Activated T-cell treated with anti-CD3 and anti-CD28 coated beads for 1 hour (primary cell): ENCODE measurements at regions not wholly inside any gene's neighbourhood (a gene's known extent, or its start where the extent isn't known, plus 50 kb on each side); places are given as distances from the start of the nearest gene placed in this dataset.

Experiments
- DNase-seq: peaks from one replicate; pipeline ENCODE4 v3.0.0-alpha.2; 2020; ENCODE audit warnings: low read depth

GRCh38 chr14:104462651-104463630, 116.6 kb upstream of the C14orf180 start:
- DNase-seq, result no peak

- DNase-seq, result no peak
These were observed 114.7 kb upstream of the C14orf180 start for GRCh38 chr14:104464907-104465306.

GRCh38 chr14:104465482-104466390, 113.8 kb upstream of the C14orf180 start:
- no peak for DNase-seq

- DNase-seq, result no peak
These were observed 112.3 kb upstream of the C14orf180 start for GRCh38 chr14:104467236-104467635.

- no peak for DNase-seq
These were observed 111.9 kb upstream of the C14orf180 start for GRCh38 chr14:104467641-104468040.

GRCh38 chr14:104469591-104469990, 110.0 kb upstream of the C14orf180 start:
- DNase-seq, result no peak

- no peak for DNase-seq
These were observed 109.0 kb upstream of the C14orf180 start for GRCh38 chr14:104470588-104470987.

GRCh38 chr14:104471114-104471513, 108.5 kb upstream of the C14orf180 start:
- DNase-seq, result no peak

GRCh38 chr14:104472073-104472472, 107.5 kb upstream of the C14orf180 start:
- no peak for DNase-seq

- no peak for DNase-seq
These were observed 106.9 kb upstream of the C14orf180 start for GRCh38 chr14:104472536-104473243.

GRCh38 chr14:104473244-104473565, 106.4 kb upstream of the C14orf180 start:
- no peak for DNase-seq

GRCh38 chr14:104473649-104474494, 105.7 kb upstream of the C14orf180 start:
- no peak for DNase-seq

- DNase-seq, result no peak
These were observed 104.9 kb upstream of the C14orf180 start for GRCh38 chr14:104474495-104475213.

GRCh38 chr14:104475256-104475655, 104.3 kb upstream of the C14orf180 start:
- DNase-seq, result no peak

GRCh38 chr14:104475802-104476201, 103.8 kb upstream of the C14orf180 start:
- no peak for DNase-seq

GRCh38 chr14:104476437-104476836, 103.1 kb upstream of the C14orf180 start:
- no peak for DNase-seq

GRCh38 chr14:104477117-104477623, 102.4 kb upstream of the C14orf180 start:
- no peak for DNase-seq

- DNase-seq, result no peak
These were observed 101.7 kb upstream of the C14orf180 start for GRCh38 chr14:104477666-104478380.

- no peak for DNase-seq
These were observed 100.9 kb upstream of the C14orf180 start for GRCh38 chr14:104478656-104479055.

- no peak for DNase-seq
These were observed 99.7 kb upstream of the C14orf180 start for GRCh38 chr14:104479901-104480300.
